ENCODE measurements at regions not wholly inside any gene's neighbourhood (a gene's known extent, or its start where the extent isn't known, plus 50 kb on each side); places are given as distances from the start of the nearest gene placed in this dataset.

DNA sequence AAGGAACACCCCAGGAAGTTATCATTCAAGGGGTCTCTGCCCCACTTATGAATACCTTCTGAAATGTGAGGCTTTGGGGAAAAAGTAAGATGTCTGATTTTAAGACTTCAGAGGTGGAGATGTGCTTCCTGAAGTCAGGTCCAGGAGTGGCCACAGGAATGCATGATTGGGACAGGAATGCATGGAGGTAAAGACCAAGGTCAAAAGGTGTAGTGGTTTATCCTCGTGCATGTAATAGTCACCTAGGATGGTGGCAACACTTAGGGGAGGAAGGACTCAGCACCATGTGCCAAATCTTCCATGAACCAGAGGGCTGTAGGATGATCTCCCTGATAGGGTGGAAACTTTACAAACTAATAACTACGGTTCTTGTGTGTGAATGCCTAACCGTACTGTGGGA, 217.3 kb downstream of the C12orf75 start:
- ATAC-seq (no peak), DNase-seq (no peak)
- TF ChIP-seq, protein P1, sequence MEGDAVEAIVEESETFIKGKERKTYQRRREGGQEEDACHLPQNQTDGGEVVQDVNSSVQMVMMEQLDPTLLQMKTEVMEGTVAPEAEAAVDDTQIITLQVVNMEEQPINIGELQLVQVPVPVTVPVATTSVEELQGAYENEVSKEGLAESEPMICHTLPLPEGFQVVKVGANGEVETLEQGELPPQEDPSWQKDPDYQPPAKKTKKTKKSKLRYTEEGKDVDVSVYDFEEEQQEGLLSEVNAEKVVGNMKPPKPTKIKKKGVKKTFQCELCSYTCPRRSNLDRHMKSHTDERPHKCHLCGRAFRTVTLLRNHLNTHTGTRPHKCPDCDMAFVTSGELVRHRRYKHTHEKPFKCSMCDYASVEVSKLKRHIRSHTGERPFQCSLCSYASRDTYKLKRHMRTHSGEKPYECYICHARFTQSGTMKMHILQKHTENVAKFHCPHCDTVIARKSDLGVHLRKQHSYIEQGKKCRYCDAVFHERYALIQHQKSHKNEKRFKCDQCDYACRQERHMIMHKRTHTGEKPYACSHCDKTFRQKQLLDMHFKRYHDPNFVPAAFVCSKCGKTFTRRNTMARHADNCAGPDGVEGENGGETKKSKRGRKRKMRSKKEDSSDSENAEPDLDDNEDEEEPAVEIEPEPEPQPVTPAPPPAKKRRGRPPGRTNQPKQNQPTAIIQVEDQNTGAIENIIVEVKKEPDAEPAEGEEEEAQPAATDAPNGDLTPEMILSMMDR (IDR thresholded peaks at IDR 0.05), result no peak
- H3K4me3 ChIP-seq, result no peak overlapping the region
- H3K9me3 ChIP-seq, result no peaks in the 10 kb centered on the region
- intact Hi-C loops (cut with DNase I, micrococcal nuclease), result no loop called here
- H3K4me1 ChIP-seq (ENCODE audit: low read depth), result no peaks in the 10 kb centered on the region
- H3K36me3 ChIP-seq (ENCODE audit: low read depth), result no peaks in the 10 kb centered on the region

DNA sequence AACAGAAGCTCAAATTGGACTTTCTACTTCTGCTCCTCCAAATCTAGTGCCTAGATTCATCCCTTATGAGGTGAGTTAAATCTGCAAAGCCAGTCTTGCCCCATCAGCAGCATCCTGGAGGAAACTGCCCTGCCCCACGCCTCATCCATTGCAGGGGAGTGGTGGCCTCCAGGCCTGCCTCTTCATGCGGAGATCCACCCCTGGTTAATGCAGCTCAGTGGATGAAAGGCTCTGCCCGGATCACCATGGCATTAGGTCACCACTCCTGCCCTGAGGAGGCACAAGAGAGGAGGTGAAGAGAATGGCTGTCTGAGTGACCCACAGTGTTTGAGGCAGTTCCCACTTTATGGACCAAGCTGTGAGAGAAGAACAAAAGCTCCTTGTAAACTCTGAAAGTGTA, 218.1 kb downstream of the C12orf75 start:
- H3K4me3 ChIP-seq, result no peak overlapping the region
- H3K9me3 ChIP-seq, result no peaks in the 10 kb centered on the region
- no peak for DNase-seq
- no peaks in the 10 kb centered on the region for H3K4me1 ChIP-seq (ENCODE audit: low read depth)
- no peaks in the 10 kb centered on the region for H3K36me3 ChIP-seq (ENCODE audit: low read depth)
- intact Hi-C loops (cut with DNase I, micrococcal nuclease), result no loop called here
- no peak for ATAC-seq
- TF ChIP-seq, protein P1 (IDR thresholded peaks at IDR 0.05), result no peak

DNA sequence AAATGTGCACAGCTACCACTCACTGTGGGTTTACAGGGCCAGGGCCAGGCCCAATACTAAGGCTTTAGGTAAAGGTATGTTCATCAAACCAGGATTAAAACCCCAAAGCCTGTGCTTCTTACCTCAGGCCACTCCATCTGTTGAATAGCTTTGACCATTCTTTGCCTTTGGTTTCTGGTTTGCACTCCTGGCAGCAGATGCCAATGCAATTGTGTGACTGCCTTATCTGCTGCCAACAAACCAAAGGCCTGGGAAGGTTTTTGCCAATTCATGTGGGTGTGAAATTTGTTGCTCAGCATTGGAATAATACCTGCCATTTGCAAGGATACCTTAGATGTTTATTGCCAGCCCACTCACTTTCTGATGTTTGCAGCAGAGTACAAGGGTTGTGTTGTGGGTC, 221.6 kb downstream of the C12orf75 start:
- Histone ChIP-seq H3K36me3 (ENCODE audit: low read depth) (no peaks in the 10 kb centered on the region), H3K4me3 (no peak overlapping the region), H3K9me3 (no peaks in the 10 kb centered on the region), H3K4me1 (ENCODE audit: low read depth) (no peaks in the 10 kb centered on the region)
- intact Hi-C loops (cut with DNase I, micrococcal nuclease), result no loop called here
- TF ChIP-seq, protein P1 (IDR thresholded peaks at IDR 0.05), result no peak
- no peak for ATAC-seq
- no peak for DNase-seq

DNA sequence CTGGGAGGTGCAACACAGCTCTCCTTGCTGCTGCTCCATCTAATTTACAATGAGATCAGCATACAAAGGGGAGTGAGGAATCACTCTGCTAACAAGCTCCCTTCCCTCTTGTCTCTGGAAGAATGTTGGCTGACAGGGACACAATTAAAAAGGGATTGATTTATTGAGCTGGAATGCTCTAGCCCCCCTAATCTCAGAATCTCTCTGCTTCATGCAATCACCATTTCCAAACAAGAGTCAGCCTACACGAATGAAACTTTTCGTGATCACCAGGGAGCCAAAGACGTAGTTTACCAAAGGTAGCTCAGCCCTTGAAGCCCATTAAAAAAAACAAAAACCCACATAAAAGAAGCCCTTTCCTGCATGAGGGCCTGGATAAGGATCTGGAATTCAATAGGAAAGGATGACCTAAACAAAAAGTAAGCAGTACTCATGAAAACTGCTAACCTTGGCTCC, 223.8 kb downstream of the C12orf75 start:
- intact Hi-C loops (cut with DNase I, micrococcal nuclease), result no loop called here
- Histone ChIP-seq H3K9me3 (no peaks in the 10 kb centered on the region), H3K4me3 (no peak overlapping the region), H3K4me1 (ENCODE audit: low read depth) (no peaks in the 10 kb centered on the region), H3K36me3 (ENCODE audit: low read depth) (no peaks in the 10 kb centered on the region)
- ATAC-seq (no peak), DNase-seq (no peak)
- TF ChIP-seq, protein P1 (IDR thresholded peaks at IDR 0.05), result no peak

DNA sequence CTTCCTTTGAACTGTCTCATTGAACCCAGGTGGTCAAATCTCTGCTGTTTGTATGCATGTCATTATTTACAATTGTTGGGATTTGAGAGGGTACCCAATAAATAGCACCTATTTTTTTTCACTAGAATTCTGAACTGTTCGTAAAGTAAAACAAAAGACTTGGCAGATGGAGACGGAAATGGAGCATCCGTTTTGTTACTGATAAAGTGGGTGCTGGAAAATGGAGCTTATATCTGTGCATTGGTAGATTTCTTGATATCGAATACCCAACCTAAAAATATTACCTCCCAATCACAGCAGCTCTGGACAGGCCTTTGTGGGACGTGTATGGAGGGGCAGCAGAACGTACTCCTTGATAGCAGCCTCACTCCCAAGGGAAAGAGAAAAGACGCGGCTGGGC, 224.4 kb downstream of the C12orf75 start:
- TF ChIP-seq, protein P1 (IDR thresholded peaks at IDR 0.05), result no peak
- intact Hi-C loops (cut with DNase I, micrococcal nuclease), result no loop called here
- no peaks in the 10 kb centered on the region for H3K36me3 ChIP-seq (ENCODE audit: low read depth)
- ATAC-seq (no peak), DNase-seq (no peak)
- H3K4me3 ChIP-seq, result no peak overlapping the region
- no peaks in the 10 kb centered on the region for H3K4me1 ChIP-seq (ENCODE audit: low read depth)
- H3K9me3 ChIP-seq, result no peaks in the 10 kb centered on the region

Measured in mucosa of descending colon (tissue), 3 donors.